ENCODE measurements at regions not wholly inside any gene's neighbourhood (a gene's known extent, or its start where the extent isn't known, plus 50 kb on each side); places are given as distances from the start of the nearest gene placed in this dataset.

GRCh38 chr14:28264306-28264705 lies 502.3 kb upstream of the FOXG1 start:
- DNase-seq (no peak), ATAC-seq (no peak)
- H3K36me3 ChIP-seq (ENCODE audit: low read depth) = no peaks in the 10 kb centered on the region
- H3K4me3 ChIP-seq = no peak overlapping the region
- peaks cover 6% of the 10 kb centered on the region for H3K9me3 ChIP-seq
- intact Hi-C loops (cut with DNase I, micrococcal nuclease) = no loop called here
- no peak for TF ChIP-seq CTCF (IDR thresholded peaks at IDR 0.05)
- H3K4me1 ChIP-seq (ENCODE audit: low read depth) = no peaks in the 10 kb centered on the region

- H3K36me3 ChIP-seq (ENCODE audit: low read depth) = no peaks in the 10 kb centered on the region
- intact Hi-C loops (cut with DNase I, micrococcal nuclease) = no loop called here
- DNase-seq (no peak), ATAC-seq (no peak)
- no peaks in the 10 kb centered on the region for H3K4me1 ChIP-seq (ENCODE audit: low read depth)
- peaks cover 3% of the 10 kb centered on the region for H3K9me3 ChIP-seq
- TF ChIP-seq CTCF (IDR thresholded peaks at IDR 0.05) = no peak
- no peak overlapping the region for H3K4me3 ChIP-seq
These were observed 494.3 kb upstream of the FOXG1 start for GRCh38 chr14:28272270-28272669.

DNA sequence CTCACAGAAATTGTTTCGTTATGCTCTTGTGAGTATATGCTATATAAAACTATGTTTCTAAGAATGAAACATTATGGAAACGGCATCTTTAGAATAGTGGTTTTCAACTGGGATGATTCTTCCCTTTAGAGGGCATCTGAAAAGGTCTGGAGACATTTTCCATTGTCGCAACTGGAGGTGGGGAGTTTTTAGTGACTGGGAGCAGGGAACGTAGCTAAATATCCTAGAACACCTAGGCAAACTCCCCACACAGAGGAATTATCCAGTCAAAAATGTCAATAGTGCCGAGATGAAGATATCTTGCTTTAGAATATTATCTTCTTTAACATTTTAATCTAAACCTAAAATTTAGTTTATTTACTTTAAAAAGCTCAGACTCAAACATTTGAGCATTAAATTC lies 486.1 kb upstream of the FOXG1 start:
- DNase-seq (no peak), ATAC-seq (no peak)
- TF ChIP-seq CTCF (IDR thresholded peaks at IDR 0.05) = no peak
- no peaks in the 10 kb centered on the region for H3K36me3 ChIP-seq (ENCODE audit: low read depth)
- no peaks in the 10 kb centered on the region for H3K4me1 ChIP-seq (ENCODE audit: low read depth)
- intact Hi-C loops (cut with DNase I, micrococcal nuclease) = no loop called here
- no peaks in the 10 kb centered on the region for H3K9me3 ChIP-seq
- H3K4me3 ChIP-seq = no peak overlapping the region

DNA sequence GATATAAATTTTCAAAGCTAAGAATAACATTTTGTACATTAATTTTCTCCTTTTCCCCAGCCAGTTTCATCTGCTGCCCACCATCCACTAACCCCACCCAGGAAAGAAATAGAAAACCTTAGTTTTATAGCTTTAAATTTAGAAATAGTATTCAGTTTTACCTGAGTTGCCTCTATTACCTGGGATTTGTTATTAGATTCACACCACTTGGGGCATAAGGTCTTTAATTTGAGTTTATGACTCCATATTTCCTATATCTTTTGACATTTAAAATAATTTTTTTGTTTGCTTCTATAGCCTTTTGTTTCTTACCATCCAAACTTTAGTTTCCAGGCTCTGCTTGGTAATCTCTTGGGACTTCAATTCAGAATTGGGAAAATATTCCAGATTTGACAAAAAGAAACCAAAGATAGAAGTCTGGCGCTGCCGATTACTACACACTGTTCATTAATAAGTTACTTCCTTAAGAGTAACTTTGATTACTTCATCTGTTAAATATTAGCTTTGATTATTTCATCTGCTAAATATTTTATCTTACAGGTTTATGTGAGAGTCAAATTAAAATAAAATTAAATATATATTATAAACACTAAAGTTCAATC lies 485.5 kb upstream of the FOXG1 start:
- TF ChIP-seq CTCF (IDR thresholded peaks at IDR 0.05) = no peak
- ATAC-seq = no peak
- Histone ChIP-seq H3K9me3 (no peaks in the 10 kb centered on the region), H3K4me1 (ENCODE audit: low read depth) (no peaks in the 10 kb centered on the region), H3K36me3 (ENCODE audit: low read depth) (no peaks in the 10 kb centered on the region), H3K4me3 (no peak overlapping the region)
- intact Hi-C loops (cut with DNase I, micrococcal nuclease) = no loop called here
- no peak for DNase-seq

DNA sequence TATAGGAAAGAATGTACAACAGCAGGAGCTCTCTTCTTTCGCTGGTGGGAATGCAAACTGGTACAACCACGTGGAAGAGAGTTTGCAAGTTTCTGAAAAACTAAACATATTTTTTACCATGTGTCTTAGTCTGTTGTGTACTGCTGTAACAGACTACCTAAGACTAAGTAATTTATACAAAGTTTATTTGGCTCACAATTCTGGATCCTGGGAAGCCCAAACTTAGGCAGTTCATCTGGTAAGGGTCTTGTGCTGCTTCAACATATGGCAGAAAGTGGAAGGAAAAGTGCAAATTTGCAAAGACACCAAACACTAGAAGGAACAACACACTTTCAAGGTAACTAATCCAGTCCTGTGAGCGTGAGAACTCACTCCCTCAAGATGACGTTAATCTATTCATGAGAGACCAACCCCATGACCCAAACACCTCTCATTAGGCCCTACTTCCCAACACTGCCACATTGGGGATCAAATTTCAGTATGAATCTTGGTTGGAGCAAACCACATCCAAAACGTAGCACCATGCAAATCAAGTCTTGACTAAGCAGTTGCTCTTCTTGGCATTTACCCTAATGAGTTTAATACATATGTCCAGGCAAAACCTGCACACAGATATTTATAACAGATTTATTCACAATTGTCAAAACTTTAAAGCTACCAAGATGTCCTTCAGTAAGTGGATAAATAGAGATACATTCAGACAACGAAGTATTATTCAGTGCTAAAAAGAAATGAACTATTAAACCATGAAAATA lies 481.9 kb upstream of the FOXG1 start:
- no peaks in the 10 kb centered on the region for H3K4me1 ChIP-seq (ENCODE audit: low read depth)
- DNase-seq (no peak), ATAC-seq (no peak)
- no peaks in the 10 kb centered on the region for H3K36me3 ChIP-seq (ENCODE audit: low read depth)
- H3K9me3 ChIP-seq = no peaks in the 10 kb centered on the region
- TF ChIP-seq CTCF (IDR thresholded peaks at IDR 0.05) = no peak
- intact Hi-C loops (cut with DNase I, micrococcal nuclease) = no loop called here
- H3K4me3 ChIP-seq = no peak overlapping the region
